Heart left ventricle (tissue), 13 donors: ENCODE measurements at regions not wholly inside any gene's neighbourhood (a gene's known extent, or its start where the extent isn't known, plus 50 kb on each side); places are given as distances from the start of the nearest gene placed in this dataset.

Experiments used
- POLR2A ChIP-seq, 2 donors: fragments of 450-650 bp; IDR thresholded peaks; one replicate each; pipeline ENCODE4 v1.6.1; 2017; ENCODE audit warnings: antibody characterized with exemption in 2 of 2, mild to moderate bottlenecking in 2 of 2, moderate library complexity in 2 of 2
- TF ChIP-seq, protein P1 (sequence below), 12 donors: fragments of 200-600 bp; sonication (generic) in 4 of 12; IDR thresholded peaks; one replicate each; pipeline versions ENCODE4 v1.5.0 to v1.8.0; 2018 to 2022; ENCODE audit warnings: antibody characterized with exemption in 12 of 12, mild to moderate bottlenecking in 5 of 12
- donor health status: ischemic (EF 13 %, LVEDD 7.1; RV severe dilation, severe dysfunction).
- donor health status: DM: no; HTN: yes; CAD: no.
- donor health status: DM: no; HTN: no; CAD: no.
- donor health status: ischemic (EF 25% LVEDD 6.9; RV normal size, moderate dysfunction).
- donor health status: ischemic (EF 25% LVEDD 5.7; RV mildly dilated, moderate dysfunction).
- donor health status: ischemic (EF 35%, LVEDD 5.7; RV mildly dilated, moderate dysfunction).
- donor health status: nonischemic (EF 11% LVEDD 7.7; RV severe dilation, severe dysfunction).
- donor health status: DM: yes; HTN: yes; CAD: no.
- donor health status: PGD.
- donor health status: ischemic (EF 29% LVEDD 5.4; RV normal size, mild dysfunction).
- donor health status: nonischemic (EF 23%, LVEDD 6.1; RV moderate dilation, normal function).

DNA sequence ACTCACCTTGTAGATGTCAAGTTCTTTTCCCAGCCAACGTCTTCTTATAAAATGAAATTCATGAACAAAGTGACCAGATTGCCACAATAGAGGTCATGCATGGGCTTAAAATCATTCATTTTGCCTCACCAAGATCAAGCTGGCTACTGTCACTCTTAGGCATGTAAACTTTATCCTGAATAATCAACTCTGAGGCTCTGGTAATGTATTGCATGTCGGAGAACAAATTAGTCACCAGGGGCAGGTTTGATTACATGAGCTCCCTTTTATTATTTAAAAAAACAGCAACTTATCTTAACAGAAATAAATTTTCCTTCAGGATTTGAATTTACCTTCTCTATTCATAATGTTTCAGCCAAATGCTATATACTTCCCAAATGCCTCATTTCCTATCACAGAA is 112.9 kb upstream of the SP4 start:
- TF ChIP-seq, protein P1, sequence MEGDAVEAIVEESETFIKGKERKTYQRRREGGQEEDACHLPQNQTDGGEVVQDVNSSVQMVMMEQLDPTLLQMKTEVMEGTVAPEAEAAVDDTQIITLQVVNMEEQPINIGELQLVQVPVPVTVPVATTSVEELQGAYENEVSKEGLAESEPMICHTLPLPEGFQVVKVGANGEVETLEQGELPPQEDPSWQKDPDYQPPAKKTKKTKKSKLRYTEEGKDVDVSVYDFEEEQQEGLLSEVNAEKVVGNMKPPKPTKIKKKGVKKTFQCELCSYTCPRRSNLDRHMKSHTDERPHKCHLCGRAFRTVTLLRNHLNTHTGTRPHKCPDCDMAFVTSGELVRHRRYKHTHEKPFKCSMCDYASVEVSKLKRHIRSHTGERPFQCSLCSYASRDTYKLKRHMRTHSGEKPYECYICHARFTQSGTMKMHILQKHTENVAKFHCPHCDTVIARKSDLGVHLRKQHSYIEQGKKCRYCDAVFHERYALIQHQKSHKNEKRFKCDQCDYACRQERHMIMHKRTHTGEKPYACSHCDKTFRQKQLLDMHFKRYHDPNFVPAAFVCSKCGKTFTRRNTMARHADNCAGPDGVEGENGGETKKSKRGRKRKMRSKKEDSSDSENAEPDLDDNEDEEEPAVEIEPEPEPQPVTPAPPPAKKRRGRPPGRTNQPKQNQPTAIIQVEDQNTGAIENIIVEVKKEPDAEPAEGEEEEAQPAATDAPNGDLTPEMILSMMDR (IDR thresholded peaks at IDR 0.05): no peak
- no peak for TF ChIP-seq POLR2A (IDR thresholded peaks at IDR 0.05)
